ENCODE measurements at regions not wholly inside any gene's neighbourhood (a gene's known extent, or its start where the extent isn't known, plus 50 kb on each side); places are given as distances from the start of the nearest gene placed in this dataset.

DNA sequence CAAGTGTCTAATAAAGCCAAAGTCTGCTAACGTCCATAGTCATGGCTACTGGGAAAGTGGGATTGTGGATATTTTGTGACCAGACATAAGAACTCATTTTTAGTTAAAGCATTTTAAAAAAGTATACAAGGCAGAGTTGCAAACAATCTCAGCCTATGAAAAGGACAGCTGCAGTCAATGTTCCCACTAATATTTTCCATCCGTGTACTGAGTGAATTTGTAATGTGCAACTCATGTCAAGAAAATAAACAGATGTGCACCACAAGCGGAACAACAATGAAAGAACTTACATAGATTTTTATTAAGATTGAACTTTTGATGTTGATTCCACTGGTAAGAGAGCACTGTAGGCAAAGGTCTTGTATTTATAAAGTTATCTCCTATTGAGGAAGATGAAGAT is 231.3 kb upstream of the SEMA6D start:
- TF ChIP-seq, protein P1, sequence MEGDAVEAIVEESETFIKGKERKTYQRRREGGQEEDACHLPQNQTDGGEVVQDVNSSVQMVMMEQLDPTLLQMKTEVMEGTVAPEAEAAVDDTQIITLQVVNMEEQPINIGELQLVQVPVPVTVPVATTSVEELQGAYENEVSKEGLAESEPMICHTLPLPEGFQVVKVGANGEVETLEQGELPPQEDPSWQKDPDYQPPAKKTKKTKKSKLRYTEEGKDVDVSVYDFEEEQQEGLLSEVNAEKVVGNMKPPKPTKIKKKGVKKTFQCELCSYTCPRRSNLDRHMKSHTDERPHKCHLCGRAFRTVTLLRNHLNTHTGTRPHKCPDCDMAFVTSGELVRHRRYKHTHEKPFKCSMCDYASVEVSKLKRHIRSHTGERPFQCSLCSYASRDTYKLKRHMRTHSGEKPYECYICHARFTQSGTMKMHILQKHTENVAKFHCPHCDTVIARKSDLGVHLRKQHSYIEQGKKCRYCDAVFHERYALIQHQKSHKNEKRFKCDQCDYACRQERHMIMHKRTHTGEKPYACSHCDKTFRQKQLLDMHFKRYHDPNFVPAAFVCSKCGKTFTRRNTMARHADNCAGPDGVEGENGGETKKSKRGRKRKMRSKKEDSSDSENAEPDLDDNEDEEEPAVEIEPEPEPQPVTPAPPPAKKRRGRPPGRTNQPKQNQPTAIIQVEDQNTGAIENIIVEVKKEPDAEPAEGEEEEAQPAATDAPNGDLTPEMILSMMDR (IDR thresholded peaks at IDR 0.05; ENCODE audit: insufficient read depth, low read length, poor library complexity, severe bottlenecking), result no peak
- no peak for TF ChIP-seq EZH2phosphoT487 (conservative IDR thresholded peaks at IDR 0.05; ENCODE audit: low read length)

Data from SU-DHL-6 (cell line).